ENCODE measurements at regions not wholly inside any gene's neighbourhood (a gene's known extent, or its start where the extent isn't known, plus 50 kb on each side); places are given as distances from the start of the nearest gene placed in this dataset.

DNA sequence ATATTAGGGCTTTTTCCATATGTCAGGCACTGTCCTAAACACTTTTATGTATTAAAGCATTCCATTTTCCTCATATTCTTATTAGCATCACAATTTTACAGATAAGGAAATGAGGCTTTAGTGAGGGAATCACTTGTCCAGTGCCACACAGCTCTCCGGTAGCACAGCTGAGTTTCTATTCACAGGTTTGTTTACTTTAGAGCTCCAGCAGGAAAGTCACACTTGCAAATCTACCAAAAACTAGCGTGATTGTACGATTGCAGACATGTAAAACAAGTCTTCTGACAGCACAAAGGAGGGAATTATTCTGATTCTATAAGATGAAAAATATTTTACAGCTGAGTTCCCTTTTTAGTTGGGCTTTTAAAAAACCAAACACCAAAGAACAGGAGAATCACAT lies 472.1 kb downstream of the TMA16 start:
- no peak for DNase-seq (ENCODE audit: low spot score)

DNA sequence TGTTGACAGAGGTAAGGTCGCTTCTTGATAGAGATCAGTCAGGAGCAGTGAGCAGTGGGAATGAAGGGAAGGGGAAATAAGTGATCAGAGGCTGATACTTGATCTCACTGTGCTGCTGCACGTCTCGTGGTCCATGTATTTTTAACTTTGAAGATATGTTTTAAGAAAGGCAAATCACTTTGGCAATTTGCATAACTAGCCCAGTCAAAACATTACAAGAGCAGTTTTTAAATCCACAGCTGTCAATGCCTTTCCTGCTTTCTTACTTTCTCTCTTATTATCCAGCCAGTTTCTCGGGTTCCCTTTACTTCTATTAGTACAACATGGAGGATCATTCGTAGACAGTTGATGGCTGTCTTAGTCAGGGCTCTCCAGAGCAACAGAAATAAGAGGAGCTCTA lies 472.8 kb downstream of the TMA16 start:
- no peak for DNase-seq (ENCODE audit: low spot score)

DNA sequence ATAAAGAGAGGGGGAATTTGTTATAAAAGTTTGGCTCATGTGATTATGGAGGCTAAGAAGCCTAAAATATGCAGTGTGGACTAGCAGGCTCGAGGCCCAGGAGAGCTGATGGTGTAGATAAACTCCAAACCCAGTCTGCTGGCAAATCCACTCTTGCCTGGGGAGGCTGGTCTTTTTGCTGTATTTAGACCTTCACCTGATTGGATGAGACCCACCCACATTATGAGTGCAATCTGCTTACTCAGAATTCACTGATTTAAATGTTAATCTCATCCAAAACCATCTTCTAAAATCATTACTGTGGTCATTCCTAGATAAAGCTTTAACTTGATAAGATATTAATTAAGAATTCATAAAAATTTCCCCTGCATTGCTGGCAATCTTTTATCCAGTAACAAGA lies 473.2 kb downstream of the TMA16 start:
- no peak for DNase-seq (ENCODE audit: low spot score)

DNA sequence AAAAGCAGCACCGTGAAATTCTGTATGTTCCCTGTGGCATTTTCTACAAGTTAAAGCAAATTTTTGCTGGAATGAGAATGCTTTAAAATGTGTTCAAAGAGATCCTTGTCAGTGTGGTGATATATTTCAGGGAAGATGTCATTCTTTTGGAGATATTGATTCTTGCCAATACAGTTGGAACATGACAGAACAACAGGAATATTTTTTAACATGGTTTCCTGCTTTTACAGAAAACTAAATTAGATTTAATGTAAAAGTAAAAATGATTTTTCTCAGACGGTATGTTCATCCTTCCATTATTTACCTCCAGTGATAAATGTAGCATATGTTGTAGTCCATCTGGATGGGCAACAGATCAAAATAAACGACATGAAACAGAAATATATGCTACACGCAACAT lies 474.8 kb downstream of the TMA16 start:
- DNase-seq (ENCODE audit: low spot score): no peak

DNA sequence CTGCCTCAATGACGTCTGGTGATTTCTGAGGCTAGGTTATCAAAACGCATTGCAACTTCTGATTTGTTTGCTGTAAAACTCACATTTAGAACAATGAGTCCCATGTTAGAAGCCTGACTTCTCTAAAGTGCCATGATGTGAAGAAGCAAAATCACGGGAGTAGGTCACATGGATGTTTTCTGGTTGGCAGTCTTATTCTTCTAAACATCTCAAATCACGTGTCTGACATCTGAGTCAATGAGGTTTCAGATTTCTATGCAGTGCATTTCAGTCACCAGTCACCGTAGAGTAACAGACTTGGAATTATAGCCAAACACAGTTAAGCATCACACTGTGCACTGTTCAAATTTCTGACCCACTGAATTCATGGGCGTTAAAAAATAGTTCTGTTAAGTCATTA lies 482.1 kb downstream of the TMA16 start:
- no peak for DNase-seq (ENCODE audit: low spot score)

DNA sequence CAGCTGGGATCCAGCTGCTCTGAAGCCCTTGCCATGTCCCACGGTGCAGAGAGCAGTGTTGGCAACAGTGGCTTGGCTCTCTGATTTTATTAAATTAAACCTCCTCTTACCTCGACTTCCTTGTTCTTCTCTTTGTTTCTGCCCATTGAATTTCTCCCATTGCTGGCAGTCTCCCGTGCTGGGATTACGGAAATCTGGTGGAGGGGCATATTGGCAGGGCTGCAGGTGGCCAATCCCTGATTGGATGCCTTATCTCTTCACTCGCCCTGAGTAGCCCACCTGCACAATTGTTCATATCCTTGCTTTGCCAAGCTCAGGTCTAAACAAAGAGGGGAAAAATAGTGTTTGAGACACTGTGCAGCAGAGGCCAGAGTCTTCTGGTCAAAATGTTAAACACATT lies 493.9 kb downstream of the TMA16 start:
- no peak for DNase-seq (ENCODE audit: low spot score)

DNA sequence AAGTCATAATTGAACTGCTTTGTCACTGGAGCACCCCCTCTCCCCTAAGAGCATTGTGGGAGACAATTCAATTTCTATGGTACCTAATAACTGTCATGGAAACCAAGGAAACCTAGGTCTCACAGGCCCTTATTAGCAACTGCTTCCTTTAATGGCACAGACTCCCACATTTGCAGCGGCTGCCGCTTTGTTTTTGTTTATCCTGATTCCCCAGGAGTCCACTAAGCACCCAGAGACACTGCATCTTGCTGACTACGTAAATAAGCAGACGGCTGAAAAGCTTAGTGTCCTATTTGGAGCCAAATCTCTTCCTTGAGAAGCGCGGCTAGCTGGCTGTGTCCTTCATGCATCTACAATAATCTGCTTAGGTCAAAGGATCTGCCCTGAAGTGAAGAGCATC lies 494.4 kb downstream of the TMA16 start:
- no peak for DNase-seq (ENCODE audit: low spot score)

DNA sequence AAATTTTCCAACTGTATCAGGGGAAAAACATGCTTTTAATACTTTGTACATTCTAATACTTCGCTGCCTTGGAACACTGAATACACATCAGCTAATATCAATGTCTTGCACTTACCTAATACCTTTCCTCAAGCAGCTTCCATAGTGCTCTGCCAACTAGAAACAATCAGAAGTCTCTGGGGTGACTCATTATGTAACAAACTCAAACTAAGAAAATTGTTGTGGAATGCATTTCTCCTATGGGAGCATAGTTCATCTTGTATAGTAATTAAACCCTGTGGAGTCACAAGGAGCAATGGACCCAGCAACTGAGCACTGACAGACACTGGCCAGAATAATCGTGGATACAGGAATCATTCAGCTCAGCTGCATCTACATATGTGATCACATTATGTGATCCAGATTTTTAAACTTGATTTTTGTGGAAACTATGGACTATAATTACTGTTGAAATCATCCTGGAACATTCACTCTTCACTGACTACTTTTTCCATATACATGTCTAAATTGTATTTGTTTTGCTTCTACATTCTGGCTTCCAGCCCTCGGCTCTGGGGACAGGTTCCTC lies 496.9 kb downstream of the TMA16 start:
- no peak for DNase-seq (ENCODE audit: low spot score)

DNA sequence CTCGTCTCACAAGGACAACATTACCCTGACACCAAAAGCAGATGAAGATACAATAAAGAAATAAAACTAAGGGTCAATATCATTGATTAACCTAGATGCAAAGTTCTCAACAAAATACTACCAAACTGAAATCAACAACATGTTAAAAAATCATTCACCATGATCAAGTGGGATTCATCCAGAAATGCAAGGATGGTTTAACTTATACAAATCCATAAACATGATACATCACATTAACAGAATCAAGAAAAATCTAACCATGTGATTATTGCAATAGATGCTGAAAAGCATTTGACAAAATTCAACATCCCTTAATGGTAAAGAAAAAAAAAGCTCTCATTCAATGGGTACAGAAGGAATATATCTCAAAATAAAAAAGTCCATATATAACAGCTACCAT lies 514.9 kb downstream of the TMA16 start:
- no peak for DNase-seq (ENCODE audit: low spot score)

DNA sequence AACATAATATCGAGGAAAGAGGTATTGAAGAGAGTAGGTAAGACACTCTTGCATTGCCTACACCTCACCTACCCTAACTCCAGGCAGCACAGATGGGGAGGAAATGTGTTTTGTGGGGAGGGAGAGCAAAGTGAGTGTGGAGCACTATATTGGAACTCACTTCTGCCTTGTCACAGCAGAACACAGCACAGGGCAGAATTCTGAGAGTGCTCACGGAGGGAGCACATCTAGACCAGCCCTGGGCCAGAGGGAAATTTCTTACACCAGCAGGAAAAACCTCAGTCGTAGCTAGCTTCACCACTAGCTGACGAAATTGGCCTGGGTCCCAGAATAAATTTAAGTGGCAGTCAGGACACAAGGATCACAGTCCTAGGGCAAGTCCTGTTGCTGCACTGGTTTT lies 517.3 kb downstream of the TMA16 start:
- DNase-seq (ENCODE audit: low spot score): no peak

DNA sequence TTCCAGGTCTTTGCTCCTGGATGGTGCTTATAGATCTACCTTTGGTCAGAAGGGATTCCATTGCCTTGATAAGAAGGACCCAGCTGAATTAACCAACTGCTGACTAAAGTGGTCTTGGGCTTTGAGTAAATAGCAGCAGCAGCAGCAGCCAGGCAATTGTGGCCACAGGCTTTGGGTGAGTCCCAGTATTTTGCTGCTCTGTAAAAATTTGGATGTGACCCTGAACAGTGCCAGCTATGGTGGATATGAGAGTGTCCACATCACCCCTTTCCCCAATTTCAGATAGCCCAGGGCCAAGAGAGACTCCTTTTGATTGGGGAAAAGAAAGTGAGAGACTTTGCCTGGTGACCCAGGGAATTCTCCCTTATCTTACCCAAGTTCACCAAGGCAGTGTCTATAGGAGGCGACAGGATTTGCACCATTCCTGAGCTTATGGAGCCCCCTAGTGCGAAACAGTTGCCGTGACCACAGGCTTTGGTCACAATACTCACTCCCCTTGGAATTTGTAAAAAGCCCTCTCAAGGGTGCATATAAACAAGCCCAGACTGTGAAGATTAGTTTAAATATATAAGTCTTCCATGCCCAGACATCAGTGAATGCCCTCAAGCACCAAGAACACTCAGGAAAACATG lies 518.0 kb downstream of the TMA16 start:
- DNase-seq (ENCODE audit: low spot score): peak; percentile 18

DNA sequence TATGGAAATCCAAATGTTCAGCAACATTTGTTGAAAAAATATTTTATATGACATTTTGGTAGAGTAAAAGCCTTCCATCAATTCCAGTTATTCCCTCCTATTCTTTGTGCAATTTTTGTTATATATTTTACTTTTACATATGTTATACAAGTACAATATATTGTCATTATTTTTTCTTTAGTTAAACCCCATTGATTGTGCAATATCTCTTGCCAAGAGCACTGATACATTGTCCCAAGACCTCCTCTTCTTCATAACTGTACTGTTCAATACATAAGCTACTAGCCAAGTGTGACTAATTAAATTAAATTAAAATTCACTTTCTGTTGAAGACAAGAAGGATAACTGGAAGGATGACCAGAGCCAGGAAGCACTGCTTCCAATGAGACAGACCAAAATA lies 527.5 kb downstream of the TMA16 start:
- DNase-seq (ENCODE audit: low spot score): no peak

DNA sequence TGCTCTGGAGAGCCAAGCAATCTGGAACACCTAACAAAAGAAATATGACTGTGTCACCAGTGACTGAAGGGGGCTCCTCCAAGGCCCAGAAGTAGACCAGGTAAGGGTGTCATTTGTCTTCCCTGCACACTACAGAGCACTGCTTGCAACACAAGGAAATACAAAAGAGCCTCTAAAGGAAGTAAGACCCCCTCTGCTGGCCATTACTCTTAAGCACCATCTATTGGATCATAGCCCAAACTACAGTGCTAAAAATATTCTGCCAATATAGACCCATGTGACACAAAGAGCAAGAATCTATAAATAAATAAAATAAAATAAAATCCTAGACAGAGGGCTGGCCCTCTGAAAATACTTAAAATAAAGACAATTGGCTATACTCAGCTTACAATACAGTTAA lies 528.7 kb downstream of the TMA16 start:
- no peak for DNase-seq (ENCODE audit: low spot score)

DNA sequence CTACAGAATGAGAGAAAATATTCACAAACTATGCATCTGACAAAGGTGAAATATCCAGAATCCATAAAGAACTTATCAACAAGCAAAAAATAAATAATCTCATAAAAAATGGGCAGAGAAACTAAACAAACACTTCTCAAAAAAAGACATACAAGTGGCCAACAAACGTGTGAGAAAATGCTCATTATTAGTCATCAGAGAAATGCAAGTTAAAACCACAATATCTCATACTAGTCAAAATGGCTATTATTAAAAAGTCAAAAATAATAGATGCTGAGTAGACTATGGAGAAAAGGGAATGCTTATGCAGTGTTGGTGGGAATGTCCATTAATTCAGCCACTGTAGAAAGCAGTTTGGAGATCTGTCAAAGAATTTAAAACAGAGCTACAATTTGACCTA lies 533.3 kb downstream of the TMA16 start:
- DNase-seq (ENCODE audit: low spot score): no peak

DNA sequence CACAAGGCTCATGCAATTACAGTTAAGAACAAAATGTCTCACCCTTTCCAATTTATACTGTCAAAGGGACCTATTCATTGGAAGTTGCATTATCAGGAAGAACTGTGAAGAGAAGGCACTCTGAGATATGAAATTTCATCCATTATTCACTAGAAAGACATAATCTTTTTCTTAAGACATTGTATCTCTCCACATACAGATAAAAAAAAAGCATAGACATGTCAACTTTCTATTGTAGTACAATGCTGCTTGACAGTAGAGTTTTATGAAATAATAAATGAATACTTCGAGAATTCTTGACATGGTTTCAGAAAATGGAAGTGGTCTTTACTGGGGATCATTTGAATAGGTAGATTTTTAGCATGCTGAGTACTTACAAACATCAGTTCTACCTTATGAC lies 545.0 kb downstream of the TMA16 start:
- no peak for DNase-seq (ENCODE audit: low spot score)

DNA sequence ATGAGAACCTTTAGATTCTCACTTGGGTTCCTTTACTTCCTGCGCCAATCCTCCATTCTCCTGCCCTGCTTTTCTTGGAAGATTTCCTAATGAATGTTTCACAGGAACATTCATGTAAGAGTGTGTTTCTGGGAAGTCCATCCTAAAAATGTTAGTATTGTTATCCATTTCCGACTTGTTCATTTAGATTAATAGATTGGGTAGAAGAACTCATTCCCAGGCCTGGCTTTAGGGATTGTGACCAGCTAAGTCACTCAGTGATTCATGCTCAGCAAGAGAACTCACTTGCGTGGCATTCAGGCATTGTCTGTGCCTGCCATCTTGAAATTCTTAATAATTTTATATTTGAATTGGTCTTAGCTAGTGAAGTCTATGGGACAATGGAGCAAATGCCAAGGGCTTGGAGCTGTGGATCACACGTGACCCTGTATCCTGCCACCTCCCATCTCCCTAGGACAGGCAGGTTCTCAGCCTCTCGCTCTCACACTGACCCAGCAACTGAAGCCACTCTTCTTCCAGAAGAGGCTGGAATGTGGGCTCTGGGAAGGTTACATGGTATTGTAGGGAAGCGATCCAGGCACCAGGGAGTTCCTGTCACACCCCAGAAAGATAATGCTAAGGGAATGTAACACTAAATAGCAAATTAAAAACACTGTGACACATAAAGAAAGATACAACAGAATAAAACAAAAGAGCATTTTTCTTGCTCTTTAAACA lies 562.1 kb downstream of the TMA16 start:
- DNase-seq (ENCODE audit: low spot score): no peak

DNA sequence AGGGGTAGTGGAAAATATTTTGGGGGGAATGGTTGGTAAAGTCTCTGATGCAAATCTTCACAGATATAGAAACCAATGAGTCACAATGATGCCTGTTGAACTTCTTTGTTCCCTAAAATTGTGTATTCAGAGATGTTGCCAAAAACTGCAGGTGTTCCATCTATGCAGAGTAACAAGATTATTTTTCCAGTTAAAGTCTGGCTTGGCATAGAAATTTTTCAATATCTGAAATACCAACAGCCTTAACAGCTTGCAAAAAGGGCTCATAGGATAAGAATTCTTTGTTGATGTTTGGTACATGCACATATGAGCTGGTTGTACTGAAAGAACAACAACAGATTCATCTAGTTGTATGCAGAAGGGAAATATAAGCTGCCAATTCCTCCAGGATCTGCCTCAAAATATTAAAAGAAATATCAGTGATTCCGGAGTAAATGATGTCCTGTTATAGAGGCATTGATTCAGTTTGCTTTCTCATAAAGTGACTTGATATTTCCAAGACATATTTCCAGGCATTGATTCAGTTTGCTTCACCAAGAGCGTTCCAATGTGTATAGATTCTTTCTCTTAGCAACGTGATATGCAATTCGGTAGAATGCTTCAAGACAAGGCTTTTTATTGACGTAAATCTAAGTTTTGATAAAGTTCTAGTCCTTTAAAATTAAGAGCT lies 564.4 kb downstream of the TMA16 start:
- no peak for DNase-seq (ENCODE audit: low spot score)

DNA sequence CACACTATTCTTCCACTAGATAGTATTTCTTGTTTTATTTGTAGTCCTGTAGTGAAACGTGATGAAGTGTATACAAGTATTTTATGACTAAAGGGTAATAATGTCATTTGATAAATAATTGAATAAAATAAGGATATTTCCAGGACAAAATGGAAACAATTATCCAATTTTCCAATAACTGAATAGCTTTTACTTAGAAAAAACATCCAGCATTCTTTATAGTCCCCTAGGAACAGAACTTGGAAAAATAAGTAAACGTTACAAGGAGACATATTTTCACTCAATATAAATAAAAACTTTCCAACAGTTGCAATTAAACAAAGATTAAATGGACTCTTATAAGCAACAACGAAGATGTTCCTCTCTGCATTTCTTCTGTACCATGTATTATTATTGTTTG lies 566.0 kb downstream of the TMA16 start:
- no peak for DNase-seq (ENCODE audit: low spot score)

DNA sequence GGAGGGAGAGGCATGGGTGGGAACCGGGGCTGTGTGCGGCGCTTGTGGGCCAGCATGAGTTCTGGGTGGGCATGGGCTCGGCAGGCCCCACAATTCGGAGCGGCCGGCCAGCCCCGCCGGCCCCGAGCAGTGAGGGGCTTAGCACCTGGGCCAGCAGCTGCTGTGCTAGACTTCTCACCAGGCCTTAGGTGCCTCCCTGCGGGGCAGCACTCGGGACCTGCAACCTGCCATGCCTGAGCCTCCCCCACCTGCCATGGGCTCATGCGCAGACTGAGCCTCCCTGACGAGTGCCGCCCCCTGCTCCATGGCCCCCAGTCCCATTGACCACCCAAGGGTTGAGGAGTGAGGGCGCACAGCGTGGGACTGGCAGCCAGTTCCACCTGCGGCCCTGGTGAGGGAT lies 573.9 kb downstream of the TMA16 start:
- no peak for DNase-seq (ENCODE audit: low spot score)

DNA sequence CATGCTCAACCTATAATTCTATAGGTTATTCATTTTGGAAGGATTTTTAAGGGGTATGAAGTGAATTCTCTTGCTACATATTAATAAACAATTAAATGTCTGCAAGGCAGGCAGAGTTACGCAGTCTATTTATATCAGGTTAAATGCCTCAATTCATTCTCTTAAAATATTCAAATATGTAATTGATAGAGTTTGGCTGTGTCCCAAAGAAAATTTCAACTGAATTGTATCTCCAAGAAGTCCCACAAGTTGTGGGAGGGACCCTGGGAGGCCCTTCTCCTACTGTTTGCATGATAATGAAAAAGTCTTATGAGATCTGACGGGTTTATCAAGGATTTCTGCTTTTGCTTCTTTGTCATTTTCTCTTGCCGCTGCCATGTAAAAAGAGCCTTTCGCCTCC lies 576.1 kb downstream of the TMA16 start:
- DNase-seq (ENCODE audit: low spot score): no peak

DNA sequence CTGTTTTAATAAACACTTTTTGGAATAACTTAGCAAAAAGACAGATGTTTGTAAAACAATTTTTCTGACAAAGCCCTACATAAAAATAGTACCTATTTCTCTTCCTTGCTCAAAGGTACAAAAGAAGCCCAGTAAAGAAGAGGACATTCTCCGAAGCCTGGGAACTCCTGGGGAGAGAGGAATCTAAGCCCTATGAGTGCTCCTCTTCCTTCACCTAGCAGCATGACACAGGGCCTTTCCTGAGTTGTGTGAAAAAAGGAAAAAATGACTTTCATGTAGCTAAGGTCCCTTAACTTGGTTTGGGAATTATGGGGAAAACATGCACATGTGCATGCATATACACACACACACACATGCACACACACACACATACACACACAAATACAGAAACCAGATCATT lies 586.9 kb downstream of the TMA16 start:
- DNase-seq (ENCODE audit: low spot score): no peak

DNA sequence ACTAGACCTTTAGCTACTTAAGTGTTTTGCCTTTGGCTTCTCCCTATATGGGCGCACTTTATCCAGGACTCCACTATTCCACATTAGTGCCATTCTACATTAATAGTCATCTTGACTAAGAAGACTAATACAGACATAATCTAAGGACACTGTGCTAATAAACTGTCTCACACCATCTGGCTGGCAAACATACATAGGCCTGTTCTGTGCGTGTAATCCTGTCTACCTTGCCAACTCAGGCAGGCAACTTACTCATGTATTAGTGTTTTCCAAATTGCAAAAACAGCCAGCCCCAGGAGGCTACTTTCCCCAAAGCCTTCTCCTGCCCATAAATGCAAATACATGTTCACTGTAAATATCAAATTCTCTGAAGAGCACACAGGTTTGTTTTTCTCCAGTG lies 587.3 kb downstream of the TMA16 start:
- no peak for DNase-seq (ENCODE audit: low spot score)

DNA sequence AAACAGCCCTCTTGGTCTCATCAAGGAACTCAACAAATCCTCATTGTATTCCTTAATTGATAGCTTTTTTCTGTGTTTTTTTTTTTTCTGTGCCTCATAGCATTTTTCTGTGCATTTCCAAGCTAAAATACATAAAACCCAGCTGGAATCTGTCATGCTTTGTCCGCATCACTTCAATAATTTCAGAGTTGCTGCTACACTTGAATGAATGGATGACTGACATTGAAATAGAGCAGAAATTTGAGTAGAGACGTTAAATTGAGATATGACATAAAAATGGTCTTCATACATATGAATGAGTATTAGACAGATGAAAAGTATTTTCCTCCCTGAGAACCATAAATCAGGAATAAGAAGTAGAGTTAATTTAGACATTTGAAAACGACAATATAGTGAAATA lies 593.2 kb downstream of the TMA16 start:
- DNase-seq (ENCODE audit: low spot score): no peak
